Mesendoderm (in vitro differentiated cells): ENCODE measurements at regions not wholly inside any gene's neighbourhood (a gene's known extent, or its start where the extent isn't known, plus 50 kb on each side); places are given as distances from the start of the nearest gene placed in this dataset.

Experiments used
- DNase-seq: peaks from one replicate; pipeline ENCODE4 v3.0.0; 2013
- H2AK5ac ChIP-seq: 2 replicates; pipeline ENCODE4 v1.6.1; 2013; ENCODE audit warnings: low read length, inconsistent platforms
- H2BK120ac ChIP-seq: 2 replicates; pipeline ENCODE4 v1.6.1; 2013; ENCODE audit warnings: low read depth, mild to moderate bottlenecking, low read length, moderate library complexity, mixed read lengths
- H2BK15ac ChIP-seq: replicated peaks from 2 replicates; pipeline ENCODE4 v1.6.1; 2013; ENCODE audit warnings: low read depth, mild to moderate bottlenecking, moderate library complexity
- H2BK5ac ChIP-seq: 2 replicates; pipeline ENCODE4 v1.6.1; 2013; ENCODE audit warnings: low read length, inconsistent platforms
- H3K18ac ChIP-seq: 2 replicates; pipeline ENCODE4 v1.6.1; 2013; ENCODE audit warnings: mild to moderate bottlenecking, low read length, mixed read lengths
- H3K23ac ChIP-seq: one replicate; pipeline ENCODE4 v1.6.1; 2013; ENCODE audit warnings: low read length
- H3K27ac ChIP-seq: 2 replicates; pipeline ENCODE4 v1.5.1; 2013; ENCODE audit warnings: low read depth, mild to moderate bottlenecking, inconsistent platforms, low read length, moderate library complexity
- H3K27me3 ChIP-seq: 2 replicates; pipeline ENCODE4 v1.6.1; 2013; ENCODE audit warnings: low read length, control low read depth, mild to moderate bottlenecking, inconsistent platforms; ENCODE audit not compliant: insufficient read depth, poor library complexity
- H3K36me3 ChIP-seq: 2 replicates; pipeline ENCODE4 v1.6.1; 2013; ENCODE audit warnings: low read length, inconsistent platforms; ENCODE audit not compliant: control insufficient read depth, insufficient read depth
- H3K4ac ChIP-seq: one replicate; pipeline ENCODE4 v1.6.1; 2013; ENCODE audit warnings: low read depth, mild to moderate bottlenecking, low read length, moderate library complexity
- H3K4me1 ChIP-seq: 2 replicates; pipeline ENCODE4 v1.6.1; 2013; ENCODE audit warnings: low read depth, low read length, inconsistent platforms; ENCODE audit not compliant: control insufficient read depth
- H3K4me2 ChIP-seq: 2 replicates; pipeline ENCODE4 v1.6.1; 2013; ENCODE audit warnings: low read length
- H3K4me3 ChIP-seq: 2 replicates; pipeline ENCODE4 v1.5.1; 2013; ENCODE audit warnings: mild to moderate bottlenecking, low read length
- H3K56ac ChIP-seq: one replicate; pipeline ENCODE4 v1.6.1; 2013; ENCODE audit warnings: low read length
- H3K79me1 ChIP-seq: 2 replicates; pipeline ENCODE4 v1.6.1; 2013; ENCODE audit warnings: low read length, inconsistent platforms
- H3K79me2 ChIP-seq: 2 replicates; pipeline ENCODE4 v1.6.1; 2013; ENCODE audit warnings: mild to moderate bottlenecking, low read length; ENCODE audit not compliant: control insufficient read depth, insufficient read depth
- H3K9ac ChIP-seq: 2 replicates; pipeline ENCODE4 v1.6.1; 2013; ENCODE audit warnings: low read length, inconsistent platforms
- H4K5ac ChIP-seq: one replicate; pipeline ENCODE4 v1.6.1; 2013; ENCODE audit warnings: low read length
- H4K8ac ChIP-seq: one replicate; pipeline ENCODE4 v1.6.1; 2013; ENCODE audit warnings: low read depth, mild to moderate bottlenecking, control low read depth, low read length, moderate library complexity
- WGBS: extraction: QIAGEN DNeasy Blood & Tissue Kit; methylation state at CpG from one replicate; pipeline ENCODE4 v1.1.7; 2013; ENCODE audit warnings: low lambda C conversion rate, missing lambda C conversion rate; ENCODE audit not compliant: insufficient coverage; ENCODE audit errors: extremely low coverage; 5-methylcytosine and 5-hydroxymethylcytosine counted together

DNA sequence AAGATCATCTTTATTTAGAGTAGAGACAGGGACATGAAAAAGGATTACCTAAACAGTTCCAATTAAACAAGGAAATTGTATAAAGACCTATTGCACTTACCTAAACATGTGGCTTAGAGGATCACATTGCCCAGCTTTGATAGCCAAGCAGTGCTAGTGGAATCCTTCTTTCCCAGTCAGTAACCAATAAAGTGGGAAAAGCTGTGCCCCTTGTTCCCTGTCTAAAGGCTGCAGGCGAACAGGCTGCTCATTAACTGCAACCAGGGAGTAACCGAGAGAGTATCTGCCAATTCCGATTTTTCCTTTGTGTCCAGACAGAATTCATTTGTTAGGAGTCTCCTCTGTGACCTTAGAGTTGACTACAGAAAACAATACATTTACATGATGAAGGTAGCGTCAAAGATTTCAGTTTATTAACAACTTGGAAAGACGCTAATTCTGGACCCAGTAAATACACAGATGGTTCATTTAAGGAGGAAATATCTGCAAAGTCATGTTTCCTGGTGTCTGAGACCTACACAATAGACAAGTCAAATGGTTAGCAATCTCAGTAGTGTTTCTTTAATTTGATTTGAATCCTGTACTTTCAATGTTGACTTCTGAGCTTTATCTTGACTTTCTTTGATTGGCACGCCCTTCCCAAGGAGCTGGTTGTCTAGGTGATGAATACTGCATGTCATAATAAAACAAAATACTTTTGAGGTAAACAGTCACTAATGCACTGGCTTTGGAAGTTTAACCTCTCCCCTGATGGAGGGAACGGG, 57.3 kb upstream of the MET start:
- Histone ChIP-seq H2BK5ac (no peak overlapping the region), H3K36me3 (no peaks in the 10 kb centered on the region), H3K4me3 (no peak overlapping the region), H3K4ac (no peak overlapping the region), H4K5ac (no peak overlapping the region), H3K27ac (no peak overlapping the region), H3K4me2 (no peak overlapping the region), H3K4me1 (no peaks in the 10 kb centered on the region), H3K9ac (no peak overlapping the region), H3K23ac (no peak overlapping the region), H4K8ac (no peak overlapping the region), H2BK120ac (no peak overlapping the region), H3K79me1 (no peaks in the 10 kb centered on the region), H2AK5ac (no peak overlapping the region), H3K18ac (no peak overlapping the region), H3K56ac (no peak overlapping the region), H3K79me2 (no peaks in the 10 kb centered on the region), H2BK15ac (no peak overlapping the region), H3K27me3 (no peaks in the 10 kb centered on the region)
- DNase-seq, result no peak
- no CpG with 5 or more reads among the region's 7 CpGs for WGBS

DNA sequence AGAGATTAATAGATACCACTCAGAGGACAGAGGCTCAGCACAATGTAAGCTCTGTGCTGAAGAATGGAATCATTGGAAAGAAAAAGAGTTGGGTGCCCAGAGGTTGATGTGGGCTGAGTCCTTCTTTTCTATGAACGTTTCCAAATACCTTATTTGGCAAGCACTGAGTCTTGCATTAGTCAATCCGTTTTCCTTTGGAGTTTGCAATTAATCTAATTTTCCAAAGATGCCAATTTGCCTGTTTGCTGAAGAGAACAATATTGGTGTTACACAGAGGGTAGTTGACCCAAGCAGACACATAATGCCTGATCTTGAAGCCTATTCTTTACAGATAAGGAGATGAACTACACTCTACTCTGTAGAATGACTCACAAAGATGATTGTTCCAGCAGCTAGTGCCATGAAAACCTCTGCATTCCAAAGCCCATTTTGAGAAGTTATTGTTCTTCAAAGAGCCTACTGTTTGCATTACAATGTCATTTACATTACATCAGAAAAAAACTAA, 55.4 kb upstream of the MET start:
- no CpG with 5 or more reads among the region's 2 CpGs for WGBS
- H3K27me3 ChIP-seq, result no peaks in the 10 kb centered on the region
- no peak overlapping the region for H3K27ac ChIP-seq
- no peak overlapping the region for H3K56ac ChIP-seq
- no peak overlapping the region for H3K18ac ChIP-seq
- no peak overlapping the region for H3K9ac ChIP-seq
- peak; percentile 61 for DNase-seq
- H3K23ac ChIP-seq, result no peak overlapping the region
- H2AK5ac ChIP-seq, result no peak overlapping the region
- no peak overlapping the region for H2BK120ac ChIP-seq
- H3K36me3 ChIP-seq, result no peaks in the 10 kb centered on the region
- no peaks in the 10 kb centered on the region for H3K79me2 ChIP-seq
- H2BK15ac ChIP-seq, result no peak overlapping the region
- no peak overlapping the region for H3K4ac ChIP-seq
- no peak overlapping the region for H4K8ac ChIP-seq
- H4K5ac ChIP-seq, result no peak overlapping the region
- no peaks in the 10 kb centered on the region for H3K4me1 ChIP-seq
- no peak overlapping the region for H3K4me3 ChIP-seq
- H3K79me1 ChIP-seq, result no peaks in the 10 kb centered on the region
- no peak overlapping the region for H3K4me2 ChIP-seq
- no peak overlapping the region for H2BK5ac ChIP-seq

DNA sequence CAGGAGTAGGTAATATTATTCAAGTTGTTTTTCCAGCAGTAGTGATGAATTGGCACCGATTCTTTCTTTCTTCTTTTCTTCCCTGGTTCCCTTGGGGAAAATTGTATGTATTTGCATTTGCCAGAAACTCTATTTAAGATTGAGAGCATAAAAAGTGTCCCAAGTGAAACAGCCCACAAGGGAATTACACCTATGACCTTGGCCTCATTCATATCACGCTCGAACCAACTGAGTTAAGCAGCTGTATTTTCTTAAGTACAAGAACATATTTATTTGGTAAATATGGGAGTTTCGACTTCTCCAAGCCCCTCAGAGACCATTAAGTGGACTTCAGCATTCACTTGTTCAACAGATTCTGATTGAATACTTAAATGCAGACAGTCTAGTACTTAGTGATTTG, 54.1 kb upstream of the MET start:
- no peaks in the 10 kb centered on the region for H3K27me3 ChIP-seq
- H3K4ac ChIP-seq, result no peak overlapping the region
- H3K4me2 ChIP-seq, result no peak overlapping the region
- H3K9ac ChIP-seq, result no peak overlapping the region
- no peak overlapping the region for H3K27ac ChIP-seq
- no peak overlapping the region for H3K18ac ChIP-seq
- H3K79me1 ChIP-seq, result no peaks in the 10 kb centered on the region
- no peaks in the 10 kb centered on the region for H3K79me2 ChIP-seq
- H4K5ac ChIP-seq, result no peak overlapping the region
- no peak overlapping the region for H2AK5ac ChIP-seq
- H4K8ac ChIP-seq, result no peak overlapping the region
- H3K56ac ChIP-seq, result no peak overlapping the region
- no peaks in the 10 kb centered on the region for H3K4me1 ChIP-seq
- H2BK15ac ChIP-seq, result no peak overlapping the region
- DNase-seq, result no peak
- H2BK5ac ChIP-seq, result no peak overlapping the region
- H3K23ac ChIP-seq, result no peak overlapping the region
- WGBS, result no CpG with 5 or more reads among the region's 4 CpGs
- no peaks in the 10 kb centered on the region for H3K36me3 ChIP-seq
- H2BK120ac ChIP-seq, result no peak overlapping the region
- H3K4me3 ChIP-seq, result no peak overlapping the region

DNA sequence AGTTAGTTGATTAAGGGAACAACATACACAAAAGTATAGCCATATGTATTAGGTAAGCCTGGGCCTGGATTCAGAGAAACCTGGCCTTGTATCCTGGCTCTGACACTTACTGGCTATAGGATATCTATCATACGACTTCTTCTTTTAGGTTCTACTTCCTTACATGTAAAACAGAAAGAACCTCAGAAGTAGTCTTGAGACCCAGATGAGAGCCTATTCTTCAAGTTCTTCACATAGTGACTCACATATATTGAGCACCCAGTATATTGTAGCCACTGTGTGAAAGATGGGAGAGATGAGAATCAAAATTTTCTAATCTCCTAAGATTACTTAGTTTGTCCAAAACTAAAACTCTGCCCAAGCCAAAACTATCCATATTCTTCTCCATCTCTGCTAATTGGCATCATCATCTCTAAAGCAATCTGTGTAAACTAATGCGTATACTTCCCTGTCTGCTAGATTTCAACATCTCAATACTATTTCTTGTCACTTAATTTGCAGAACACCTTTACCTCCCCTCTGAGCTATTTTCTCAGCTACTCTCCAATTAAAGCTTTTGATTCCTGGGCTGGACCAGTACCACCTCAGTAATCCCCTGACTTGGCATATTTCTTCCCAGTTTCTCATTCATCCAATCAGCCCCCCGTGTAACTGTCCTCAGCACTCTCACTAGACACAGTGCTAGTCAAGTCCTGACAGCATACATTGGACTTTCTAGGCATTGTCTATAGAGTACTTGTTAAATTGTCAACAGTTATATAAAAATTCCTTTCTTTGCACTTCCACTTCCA, 53.5 kb upstream of the MET start:
- Histone ChIP-seq H3K27ac (no peak overlapping the region), H3K27me3 (no peaks in the 10 kb centered on the region), H4K8ac (no peak overlapping the region), H3K4me2 (no peak overlapping the region), H2BK15ac (no peak overlapping the region), H3K4ac (no peak overlapping the region), H3K23ac (no peak overlapping the region), H2AK5ac (no peak overlapping the region), H3K56ac (no peak overlapping the region), H3K4me3 (no peak overlapping the region), H3K18ac (no peak overlapping the region), H3K9ac (no peak overlapping the region), H3K36me3 (no peaks in the 10 kb centered on the region), H3K4me1 (no peaks in the 10 kb centered on the region), H2BK120ac (no peak overlapping the region), H4K5ac (no peak overlapping the region), H3K79me2 (no peaks in the 10 kb centered on the region), H3K79me1 (no peaks in the 10 kb centered on the region), H2BK5ac (no peak overlapping the region)
- DNase-seq, result no peak
- whole genome bisulfite sequencing, result no CpG with 5 or more reads among the region's 3 CpGs

DNA sequence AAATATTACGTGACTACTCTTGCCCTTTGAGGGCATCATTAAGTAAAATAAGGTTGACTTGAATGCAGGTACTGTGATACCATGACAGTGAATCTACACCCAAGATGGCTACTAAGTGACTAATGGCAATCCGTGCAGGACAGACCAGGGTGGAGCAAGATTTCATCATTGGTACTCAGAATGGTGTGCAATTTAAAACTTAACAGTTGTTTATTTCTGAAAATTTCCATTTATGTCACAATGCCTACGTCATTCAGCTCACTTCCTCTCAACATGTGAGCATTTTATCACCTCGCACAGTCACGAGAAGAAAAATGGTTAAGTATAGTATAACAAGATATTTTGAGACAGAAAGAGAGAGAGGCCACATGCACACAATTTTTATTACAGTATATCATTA, 50.3 kb upstream of the MET start:
- Histone ChIP-seq H2BK15ac (no peak overlapping the region), H3K36me3 (no peaks in the 10 kb centered on the region), H3K56ac (no peak overlapping the region), H3K27me3 (no peaks in the 10 kb centered on the region), H3K4ac (no peak overlapping the region), H3K27ac (no peak overlapping the region), H3K4me1 (no peaks in the 10 kb centered on the region), H3K79me2 (no peaks in the 10 kb centered on the region), H4K5ac (no peak overlapping the region), H3K18ac (no peak overlapping the region), H2BK120ac (no peak overlapping the region), H3K9ac (no peak overlapping the region), H3K79me1 (no peaks in the 10 kb centered on the region), H2BK5ac (no peak overlapping the region), H2AK5ac (no peak overlapping the region), H4K8ac (no peak overlapping the region), H3K4me3 (no peak overlapping the region), H3K23ac (no peak overlapping the region), H3K4me2 (no peak overlapping the region)
- DNase-seq, result no peak
- no CpG with 5 or more reads among the region's 5 CpGs for WGBS
